Panc1 (cell line): ENCODE measurements at regions not wholly inside any gene's neighbourhood (a gene's known extent, or its start where the extent isn't known, plus 50 kb on each side); places are given as distances from the start of the nearest gene placed in this dataset.

Source experiments
- ATAC-seq: fragments of 200-7000 bp; cut with Tn5 transposase; 2 replicates; pipeline ENCODE4 v1.9.1; 2020; ENCODE audit warnings: mild to moderate bottlenecking, moderate library complexity
- BruUV-seq: library from RNA; stranded (reverse); fragments of 400-500 nt; replicated peaks from 2 replicates; lab custom pipeline; 2021; lab: Mats Ljungman, UMichigan
- CTCF ChIA-PET: fragments of 300-600 bp; sonication (Branson Sonifier 250); formaldehyde crosslinking; loops from one replicate; lab custom pipeline; 2022; ENCODE audit warnings: antibody characterized with exemption; lab: Charles Lee
- POLR2A ChIA-PET: fragments of 300-600 bp; sonication (Branson Sonifier 250); formaldehyde crosslinking; loops from one replicate; lab custom pipeline; 2022; ENCODE audit warnings: antibody characterized with exemption; lab: Charles Lee
- DNase-seq: peaks from one replicate; pipeline ENCODE4 v3.0.0-alpha.2; 2010; ENCODE audit warnings: low read depth, low spot score
- H3K27ac ChIP-seq: 2 replicates; pipeline ENCODE4 v1.5.1; 2011; ENCODE audit warnings: mild to moderate bottlenecking, low read length, inconsistent platforms
- H3K27me3 ChIP-seq: fragments of 200-500 bp; sonication (Bioruptor generic); 2 replicates; pipeline ENCODE4 v1.6.0; 2014; ENCODE audit warnings: low read length, inconsistent platforms; ENCODE audit not compliant: control insufficient read depth, insufficient read depth
- H3K36me3 ChIP-seq: fragments of 200-500 bp; sonication (Bioruptor generic); 2 replicates; pipeline ENCODE4 v1.5.1; 2014; ENCODE audit warnings: inconsistent platforms, mild to moderate bottlenecking, low read length, moderate library complexity; ENCODE audit not compliant: control insufficient read depth, insufficient read depth
- H3K4me1 ChIP-seq: 2 replicates; pipeline ENCODE4 v1.5.1; 2011; ENCODE audit warnings: inconsistent platforms, mild to moderate bottlenecking, low read length, moderate library complexity; ENCODE audit not compliant: control insufficient read depth, insufficient read depth
- H3K4me3 ChIP-seq, 2 experiments: 2 replicates each; pipeline ENCODE4 v1.5.1; 2011 to 2012; ENCODE audit warnings: low read depth in 2 of 2, low read length in 2 of 2, mild to moderate bottlenecking in 2 of 2, inconsistent platforms in 1 of 2, moderate library complexity in 1 of 2
- H3K9me3 ChIP-seq: fragments of 200-500 bp; sonication (Bioruptor generic); 2 replicates; pipeline ENCODE4 v1.5.1; 2014; ENCODE audit warnings: low read depth, mild to moderate bottlenecking, inconsistent platforms, low read length, moderate library complexity; ENCODE audit not compliant: control insufficient read depth, insufficient read depth
- CTCF ChIP-seq: fragments of 450-650 bp; IDR thresholded peaks from 2 replicates; pipeline ENCODE4 v1.5.1; 2017; ENCODE audit warnings: mild to moderate bottlenecking
- POLR2AphosphoS5 ChIP-seq: IDR thresholded peaks from 2 replicates; pipeline ENCODE4 v1.6.1; 2012; ENCODE audit warnings: mild to moderate bottlenecking, low read depth, low read length, moderate library complexity
- REST ChIP-seq, 2 experiments: IDR thresholded peaks; 2 replicates each; pipeline ENCODE4 v1.6.1; 2011 to 2012; ENCODE audit warnings: low read depth in 2 of 2, control low read depth in 1 of 2, low read length in 1 of 2, mild to moderate bottlenecking in 1 of 2, moderate library complexity in 1 of 2; ENCODE audit not compliant: insufficient read depth in 1 of 2
- SIN3A ChIP-seq: IDR thresholded peaks from 2 replicates; pipeline ENCODE4 v1.6.1; 2012; ENCODE audit warnings: low read depth, mild to moderate bottlenecking, low read length, moderate library complexity, borderline replicate concordance; ENCODE audit not compliant: insufficient read depth
- TCF7L2 ChIP-seq: IDR thresholded peaks from 2 replicates; pipeline ENCODE4 v1.6.1; 2011; ENCODE audit warnings: mild to moderate bottlenecking, low read depth, low read length, inconsistent platforms
- in situ Hi-C: cut with HindIII; loops from 2 replicates; pipeline ENCODE4 v1.10.0; 2016; ENCODE audit warnings: low sequenced_read_pairs, low pct_unique_long_range_greater_than_20kb
- intact Hi-C: fragments of 100-400 bp; cut with micrococcal nuclease; formaldehyde crosslinking; loops from one replicate; pipeline ENCODE4 v1.10.0; 2022; ENCODE audit not compliant: unreplicated experiment

GRCh38 chr7:52260046-52260665 is 775.3 kb upstream of the POM121L12 start:
- Histone ChIP-seq H3K27me3 (no peaks in the 10 kb centered on the region), H3K4me3 (no peak overlapping the region), H3K9me3 (no peaks in the 10 kb centered on the region), H3K27ac (no peak overlapping the region), H3K36me3 (no peaks in the 10 kb centered on the region), H3K4me1 (no peaks in the 10 kb centered on the region)
- in situ Hi-C loops (no loop called here), intact Hi-C loops (no loop called here)
- BruUV-seq, result no TSS peak
- DNase-seq (no peak), ATAC-seq (no peak)
- ChIA-PET CTCF (no interaction called here), POLR2A (no interaction called here)
- TF ChIP-seq CTCF, result peak; percentile 33; the same call in 1 of the 2 replicates
- no peak for TF ChIP-seq TCF7L2

- no TSS peak for BruUV-seq
- H3K4me1 ChIP-seq, result no peaks in the 10 kb centered on the region
- no peaks in the 10 kb centered on the region for H3K36me3 ChIP-seq
- in situ Hi-C loops, result no loop called here
- POLR2A ChIA-PET, result no interaction called here
- intact Hi-C loops, result no loop called here
- no peak overlapping the region for H3K4me3 ChIP-seq
- H3K9me3 ChIP-seq, result no peaks in the 10 kb centered on the region
- no peak for DNase-seq
- TF ChIP-seq TCF7L2 (no peak), CTCF (no peak), REST (IDR thresholded peaks at IDR 0.05; ENCODE audit: insufficient read depth in 1 of 2, low read depth in 2 of 2, low read length in 1 of 2) (no peak), POLR2AphosphoS5 (no peak), SIN3A (no peak)
- ATAC-seq, result no peak
- H3K27ac ChIP-seq, result no peak overlapping the region
- H3K27me3 ChIP-seq, result no peaks in the 10 kb centered on the region
- CTCF ChIA-PET, result no interaction called here
These were observed 777.5 kb upstream of the POM121L12 start for GRCh38 chr7:52257890-52258289.
